Stomach (tissue), 4 donors: ENCODE measurements at regions not wholly inside any gene's neighbourhood (a gene's known extent, or its start where the extent isn't known, plus 50 kb on each side); places are given as distances from the start of the nearest gene placed in this dataset.
"Not testable (repeated sequence)": the region's sequence is repeated elsewhere in the genome, so short reads cannot be mapped to it uniquely, and the experiment has no call there.

Source experiments
- CTCF ChIP-seq, 7 experiments: fragments of 450-650 bp in 4 of 7; fragments of 200-600 bp in 3 of 7; sonication (generic) in 3 of 7; IDR thresholded peaks; one replicate each; pipeline ENCODE4 v1.5.1; 2016 to 2019; ENCODE audit warnings: antibody characterized with exemption in 7 of 7, control low read depth in 2 of 7, mild to moderate bottlenecking in 1 of 7
- EP300 ChIP-seq: sonication (generic); formaldehyde crosslinking; IDR thresholded peaks from one replicate; pipeline ENCODE4 v1.6.1; 2017; ENCODE audit warnings: antibody characterized with exemption
- POLR2A ChIP-seq, 4 donors: fragments of 450-650 bp; IDR thresholded peaks; one replicate each; pipeline ENCODE4 v1.6.1; 2016; ENCODE audit warnings: antibody characterized with exemption in 4 of 4, control low read depth in 2 of 4, mild to moderate bottlenecking in 1 of 4, moderate library complexity in 1 of 4
- POLR2AphosphoS5 ChIP-seq, 3 donors: sonication (generic); formaldehyde crosslinking; IDR thresholded peaks; one replicate each; pipeline ENCODE4 v1.6.1; 2016; ENCODE audit warnings: antibody characterized with exemption in 3 of 3

GRCh38 chr18:57934375-57934774 lies 109.7 kb upstream of the NEDD4L start:
- not testable (repeated sequence) for TF ChIP-seq EP300; POLR2A (IDR thresholded peaks at IDR 0.05); CTCF (IDR thresholded peaks at IDR 0.05); POLR2AphosphoS5 (IDR thresholded peaks at IDR 0.05)
